Body of pancreas (tissue), 4 donors: ENCODE measurements at regions not wholly inside any gene's neighbourhood (a gene's known extent, or its start where the extent isn't known, plus 50 kb on each side); places are given as distances from the start of the nearest gene placed in this dataset.

ENCODE experiments used
- ATAC-seq: fragments of 150-250 bp; one replicate; pipeline ENCODE4 v1.9.1; 2016
- DNase-seq, 4 donors: peaks; one replicate each; pipeline ENCODE4 v3.0.0-alpha.2; 2019
- H3K27ac ChIP-seq, 4 donors: fragments of 200-600 bp; sonication (generic); 1 replicate in 3 of 4; 2 replicates in 1 of 4; pipeline versions ENCODE4 v1.5.1 to v1.6.1; 2016 to 2019; ENCODE audit warnings: mild to moderate bottlenecking in 1 of 4, mixed read lengths in 1 of 4, moderate library complexity in 1 of 4
- H3K27me3 ChIP-seq, 2 donors: fragments of 200-600 bp; sonication (generic); one replicate each; pipeline ENCODE4 v1.6.0; 2016; ENCODE audit warnings: mild to moderate bottlenecking in 1 of 2
- H3K36me3 ChIP-seq, 2 donors: fragments of 200-600 bp; sonication (generic); replicated peaks in 1 of 2; 2 replicates each; pipeline ENCODE4 v1.5.1; 2016; ENCODE audit warnings: low read depth in 2 of 2; ENCODE audit not compliant: insufficient read depth in 1 of 2
- H3K4me1 ChIP-seq: fragments of 200-600 bp; sonication (generic); one replicate; pipeline ENCODE4 v1.6.0; 2016
- H3K4me3 ChIP-seq, 2 donors: fragments of 200-600 bp; sonication (generic); 1 replicate in 1 of 2; 2 replicates in 1 of 2; pipeline ENCODE4 v1.5.1; 2016 to 2019
- H3K9me3 ChIP-seq, 3 donors: fragments of 200-600 bp; sonication (generic); 1 replicate in 2 of 3; 2 replicates in 1 of 3; pipeline ENCODE4 v1.5.1; 2016
- POLR2A ChIP-seq, 3 donors: fragments of 450-650 bp; IDR thresholded peaks; one replicate each; pipeline ENCODE4 v1.6.1; 2016; ENCODE audit warnings: antibody characterized with exemption in 3 of 3, mild to moderate bottlenecking in 2 of 3
- WGBS, 2 donors: methylation state at CpG; one replicate each; pipeline ENCODE4 v1.1.5; 2017; 5-methylcytosine and 5-hydroxymethylcytosine counted together
- intact Hi-C: fragments of 100-400 bp; cut with DNase I; formaldehyde crosslinking; loops from one replicate; pipeline ENCODE4 v1.15.1; 2023
- TF ChIP-seq, protein P1 (sequence below), 7 experiments: fragments of 450-650 bp in 4 of 7; fragments of 200-600 bp in 3 of 7; sonication (generic) in 3 of 7; IDR thresholded peaks; one replicate each; pipeline ENCODE4 v1.5.1; 2016 to 2019; ENCODE audit warnings: antibody characterized with exemption in 7 of 7

- TF ChIP-seq, protein P1, sequence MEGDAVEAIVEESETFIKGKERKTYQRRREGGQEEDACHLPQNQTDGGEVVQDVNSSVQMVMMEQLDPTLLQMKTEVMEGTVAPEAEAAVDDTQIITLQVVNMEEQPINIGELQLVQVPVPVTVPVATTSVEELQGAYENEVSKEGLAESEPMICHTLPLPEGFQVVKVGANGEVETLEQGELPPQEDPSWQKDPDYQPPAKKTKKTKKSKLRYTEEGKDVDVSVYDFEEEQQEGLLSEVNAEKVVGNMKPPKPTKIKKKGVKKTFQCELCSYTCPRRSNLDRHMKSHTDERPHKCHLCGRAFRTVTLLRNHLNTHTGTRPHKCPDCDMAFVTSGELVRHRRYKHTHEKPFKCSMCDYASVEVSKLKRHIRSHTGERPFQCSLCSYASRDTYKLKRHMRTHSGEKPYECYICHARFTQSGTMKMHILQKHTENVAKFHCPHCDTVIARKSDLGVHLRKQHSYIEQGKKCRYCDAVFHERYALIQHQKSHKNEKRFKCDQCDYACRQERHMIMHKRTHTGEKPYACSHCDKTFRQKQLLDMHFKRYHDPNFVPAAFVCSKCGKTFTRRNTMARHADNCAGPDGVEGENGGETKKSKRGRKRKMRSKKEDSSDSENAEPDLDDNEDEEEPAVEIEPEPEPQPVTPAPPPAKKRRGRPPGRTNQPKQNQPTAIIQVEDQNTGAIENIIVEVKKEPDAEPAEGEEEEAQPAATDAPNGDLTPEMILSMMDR (IDR thresholded peaks at IDR 0.05), result no peak
- no peak for TF ChIP-seq POLR2A (IDR thresholded peaks at IDR 0.05)
- Histone ChIP-seq H3K4me3 (no peak overlapping the region), H3K27ac (peak overlapping the region; percentile 6 to 52 (median 22)), H3K4me1 (peaks cover 63% of the 10 kb centered on the region), H3K27me3 (no peaks in the 10 kb centered on the region), H3K9me3 (no peaks in the 10 kb centered on the region), H3K36me3 (no peaks in the 10 kb centered on the region)
- peak; percentile 28 for ATAC-seq
- peak in 1 of 4 donors; percentile 8 for DNase-seq
- 72 to 79% methylated on average over 3 of the region's 3 CpGs for WGBS, 2 donors
- intact Hi-C loops, result no loop called here
Observed at GRCh38 chr10:59007307-59008025, 169.0 kb upstream of the PHYHIPL start.

DNA sequence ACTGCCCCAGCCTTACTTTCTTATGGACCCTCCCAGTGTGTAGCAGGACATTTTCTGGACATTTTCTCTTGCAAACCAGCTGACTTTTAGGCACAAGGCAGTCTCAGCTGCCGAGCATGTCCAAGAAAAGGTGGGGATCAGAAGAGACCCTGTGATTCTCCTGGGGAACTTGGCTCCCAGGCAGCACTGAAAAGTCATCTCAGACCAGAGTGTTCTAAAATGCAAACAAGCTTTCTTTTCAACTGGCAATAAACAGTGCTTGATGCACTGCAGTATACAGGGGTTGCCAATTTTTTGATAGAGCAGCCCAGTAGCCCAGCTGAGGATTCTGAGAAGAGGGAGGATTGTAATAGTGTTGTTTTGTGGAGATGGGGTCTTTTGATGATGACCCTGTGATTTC, 168.0 kb upstream of the PHYHIPL start:
- Histone ChIP-seq H3K27ac (no peak overlapping the region), H3K27me3 (no peaks in the 10 kb centered on the region), H3K4me1 (peaks cover 59% of the 10 kb centered on the region), H3K9me3 (no peaks in the 10 kb centered on the region), H3K36me3 (no peaks in the 10 kb centered on the region), H3K4me3 (no peak overlapping the region)
- intact Hi-C loops, result no loop called here
- 83 to 89% methylated on average over 1 of the region's 1 CpG for WGBS, 2 donors
- no peak for ATAC-seq
- TF ChIP-seq, protein P1 (IDR thresholded peaks at IDR 0.05), result no peak
- TF ChIP-seq POLR2A (IDR thresholded peaks at IDR 0.05), result no peak
- no peak for DNase-seq

- TF ChIP-seq, protein P1 (IDR thresholded peaks at IDR 0.05), result no peak
- no peak for TF ChIP-seq POLR2A (IDR thresholded peaks at IDR 0.05)
- WGBS, 2 donors, result 32 to 34% methylated on average over 7 of the region's 7 CpGs
- Histone ChIP-seq H3K4me3 (no peak overlapping the region), H3K36me3 (no peaks in the 10 kb centered on the region), H3K4me1 (peaks cover 33% of the 10 kb centered on the region), H3K27ac (peak overlapping the region in 3 of 4 donors; percentile 14 to 25 (median 23)), H3K27me3 (no peaks in the 10 kb centered on the region), H3K9me3 (no peaks in the 10 kb centered on the region)
- ATAC-seq, result no peak
- intact Hi-C loops, result no loop called here
- no peak for DNase-seq
Observed at GRCh38 chr10:59011972-59012632, 164.3 kb upstream of the PHYHIPL start.

DNA sequence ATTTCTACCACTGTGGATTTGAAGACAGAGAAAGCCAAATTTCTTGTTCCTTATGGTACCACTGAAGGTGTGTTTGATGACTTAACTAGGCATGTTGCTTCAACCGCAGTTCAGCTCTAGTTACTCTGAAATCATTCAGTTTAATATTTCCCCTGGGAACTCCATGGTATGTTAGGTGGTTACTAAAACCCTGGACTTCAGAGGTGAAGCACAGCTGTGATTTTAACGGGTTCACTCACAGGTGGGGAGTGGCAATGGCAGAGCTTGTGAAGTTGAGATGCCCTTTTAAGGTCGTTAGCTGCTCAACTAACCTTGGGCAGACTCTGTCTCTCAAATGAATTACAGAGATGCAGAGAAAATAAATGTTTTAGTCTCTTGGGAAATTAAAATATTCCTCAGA, 163.6 kb upstream of the PHYHIPL start:
- DNase-seq (no peak), ATAC-seq (no peak)
- no peaks in the 10 kb centered on the region for H3K9me3 ChIP-seq
- H3K4me3 ChIP-seq, result no peak overlapping the region
- peak overlapping the region in 2 of 4 donors; percentile 23 to 25 for H3K27ac ChIP-seq
- intact Hi-C loops, result no loop called here
- TF ChIP-seq, protein P1 (IDR thresholded peaks at IDR 0.05), result no peak
- TF ChIP-seq POLR2A (IDR thresholded peaks at IDR 0.05), result no peak
- H3K27me3 ChIP-seq, result no peaks in the 10 kb centered on the region
- peaks cover 25% of the 10 kb centered on the region for H3K4me1 ChIP-seq
- 42 to 43% methylated on average over 3 of the region's 3 CpGs for WGBS, 2 donors
- no peaks in the 10 kb centered on the region for H3K36me3 ChIP-seq
